Astrocyte of the spinal cord (primary cell): ENCODE measurements at regions not wholly inside any gene's neighbourhood (a gene's known extent, or its start where the extent isn't known, plus 50 kb on each side); places are given as distances from the start of the nearest gene placed in this dataset.

Experiments used
- DNase-seq: peaks from one replicate; pipeline ENCODE4 v3.0.0; 2011; ENCODE audit warnings: low read depth, low spot score
- H3K4me3 ChIP-seq: 2 replicates; pipeline ENCODE4 v1.5.1; 2011; ENCODE audit warnings: low read depth, mild to moderate bottlenecking, low read length, moderate library complexity
- in situ Hi-C: cut with HindIII; loops from 2 replicates; pipeline ENCODE4 v1.10.0; 2017; ENCODE audit warnings: low sequenced_read_pairs
- TF ChIP-seq, protein P1 (sequence below): IDR thresholded peaks from 2 replicates; pipeline ENCODE4 v1.5.1; 2012; ENCODE audit warnings: low read depth, mild to moderate bottlenecking, low read length, inconsistent platforms

DNA sequence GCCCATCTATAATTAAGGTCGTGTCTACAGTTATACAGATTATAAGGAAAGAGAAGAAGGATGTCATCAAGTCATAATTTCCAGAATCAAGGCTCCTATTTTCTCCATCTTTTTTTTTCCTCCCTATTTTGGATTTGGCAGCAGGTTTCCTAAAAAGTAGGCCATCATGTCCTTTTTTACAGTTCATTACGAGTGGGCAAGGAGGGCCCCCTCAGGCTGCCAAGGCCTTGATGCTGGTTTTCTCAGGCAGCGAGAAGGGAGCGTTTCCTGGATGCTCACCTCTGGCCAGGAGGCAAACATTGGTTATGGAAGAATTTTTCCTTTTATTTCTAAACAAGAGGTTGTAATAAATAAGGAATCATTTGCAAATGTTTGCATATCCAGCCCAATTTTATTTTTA, 414.6 kb downstream of the DHX35 start:
- no peak for DNase-seq
- H3K4me3 ChIP-seq = no peak overlapping the region
- TF ChIP-seq, protein P1, sequence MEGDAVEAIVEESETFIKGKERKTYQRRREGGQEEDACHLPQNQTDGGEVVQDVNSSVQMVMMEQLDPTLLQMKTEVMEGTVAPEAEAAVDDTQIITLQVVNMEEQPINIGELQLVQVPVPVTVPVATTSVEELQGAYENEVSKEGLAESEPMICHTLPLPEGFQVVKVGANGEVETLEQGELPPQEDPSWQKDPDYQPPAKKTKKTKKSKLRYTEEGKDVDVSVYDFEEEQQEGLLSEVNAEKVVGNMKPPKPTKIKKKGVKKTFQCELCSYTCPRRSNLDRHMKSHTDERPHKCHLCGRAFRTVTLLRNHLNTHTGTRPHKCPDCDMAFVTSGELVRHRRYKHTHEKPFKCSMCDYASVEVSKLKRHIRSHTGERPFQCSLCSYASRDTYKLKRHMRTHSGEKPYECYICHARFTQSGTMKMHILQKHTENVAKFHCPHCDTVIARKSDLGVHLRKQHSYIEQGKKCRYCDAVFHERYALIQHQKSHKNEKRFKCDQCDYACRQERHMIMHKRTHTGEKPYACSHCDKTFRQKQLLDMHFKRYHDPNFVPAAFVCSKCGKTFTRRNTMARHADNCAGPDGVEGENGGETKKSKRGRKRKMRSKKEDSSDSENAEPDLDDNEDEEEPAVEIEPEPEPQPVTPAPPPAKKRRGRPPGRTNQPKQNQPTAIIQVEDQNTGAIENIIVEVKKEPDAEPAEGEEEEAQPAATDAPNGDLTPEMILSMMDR = no peak
- in situ Hi-C loops = no loop called here

DNA sequence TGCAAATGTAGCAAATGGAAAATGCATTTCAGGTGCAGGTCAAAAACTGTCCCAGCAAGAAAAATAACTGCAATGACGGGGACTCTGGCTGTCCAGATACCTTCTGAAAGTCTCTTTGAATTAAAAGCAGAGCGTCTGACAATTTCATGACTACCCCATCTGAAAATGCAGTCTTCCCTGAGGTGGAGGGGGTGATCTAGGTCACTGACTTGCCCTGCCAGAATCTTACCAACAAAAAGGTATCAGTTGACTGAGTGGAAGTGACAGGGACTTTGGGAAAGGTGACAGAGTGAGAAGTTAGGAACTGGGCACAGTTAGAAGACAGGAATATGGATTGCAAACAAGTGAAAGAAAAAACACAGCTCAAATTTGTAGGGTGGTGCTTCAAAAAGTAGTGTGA, 402.2 kb downstream of the DHX35 start:
- DNase-seq = no peak
- no peak overlapping the region for H3K4me3 ChIP-seq
- TF ChIP-seq, protein P1 = no peak
- in situ Hi-C loops = no loop called here

DNA sequence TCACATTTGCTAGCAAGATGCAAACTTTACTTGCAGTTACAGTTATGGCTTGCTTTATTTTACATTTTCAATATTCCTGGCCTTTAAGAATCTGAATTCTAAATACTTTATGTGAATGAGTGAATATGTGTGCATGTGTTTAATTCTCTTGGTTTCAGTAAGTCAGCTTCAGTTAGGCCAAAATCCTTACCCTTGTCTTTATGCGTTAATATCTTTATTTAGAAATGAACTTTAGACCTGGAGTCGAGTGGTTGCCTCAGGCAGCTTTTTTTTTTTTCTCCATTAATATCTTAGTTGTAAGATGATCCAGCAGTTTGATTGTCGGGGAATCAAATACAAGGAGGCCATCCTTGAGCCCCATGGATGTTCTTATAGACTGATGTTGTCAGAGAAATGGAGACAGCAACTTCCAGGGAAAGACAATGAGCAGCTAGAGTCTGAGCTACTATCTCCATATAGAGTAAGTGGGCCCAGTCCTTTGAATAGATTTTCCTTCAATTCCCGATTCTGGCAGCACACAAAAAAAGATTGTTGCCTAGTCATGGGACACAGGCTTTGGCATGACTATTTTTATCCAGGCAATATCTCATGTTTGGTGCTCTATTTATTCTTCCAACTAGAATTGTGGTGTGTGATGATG, 398.0 kb downstream of the DHX35 start:
- in situ Hi-C loops = no loop called here
- H3K4me3 ChIP-seq = no peak overlapping the region
- DNase-seq = no peak
- TF ChIP-seq, protein P1 = no peak

DNA sequence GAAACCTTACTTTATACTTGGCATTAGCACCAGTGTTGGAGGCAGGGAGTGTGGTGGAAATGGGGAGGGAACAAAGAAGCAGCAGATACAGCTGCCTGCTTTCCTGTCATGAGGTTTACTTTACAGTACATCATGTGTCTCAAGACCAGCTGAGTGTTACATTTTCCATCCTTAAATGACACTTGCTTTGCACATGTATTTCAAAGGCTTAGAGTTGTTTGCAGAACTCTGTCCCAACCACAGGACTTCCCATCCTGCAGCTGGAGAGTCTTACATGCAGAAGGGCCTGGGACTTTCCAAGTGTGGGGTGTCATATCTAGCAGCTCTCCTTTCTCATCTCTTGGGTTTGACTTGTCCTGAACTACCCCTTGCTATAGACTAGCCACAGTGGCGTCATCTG, 395.9 kb downstream of the DHX35 start:
- TF ChIP-seq, protein P1 = no peak
- in situ Hi-C loops = no loop called here
- no peak overlapping the region for H3K4me3 ChIP-seq
- no peak for DNase-seq

DNA sequence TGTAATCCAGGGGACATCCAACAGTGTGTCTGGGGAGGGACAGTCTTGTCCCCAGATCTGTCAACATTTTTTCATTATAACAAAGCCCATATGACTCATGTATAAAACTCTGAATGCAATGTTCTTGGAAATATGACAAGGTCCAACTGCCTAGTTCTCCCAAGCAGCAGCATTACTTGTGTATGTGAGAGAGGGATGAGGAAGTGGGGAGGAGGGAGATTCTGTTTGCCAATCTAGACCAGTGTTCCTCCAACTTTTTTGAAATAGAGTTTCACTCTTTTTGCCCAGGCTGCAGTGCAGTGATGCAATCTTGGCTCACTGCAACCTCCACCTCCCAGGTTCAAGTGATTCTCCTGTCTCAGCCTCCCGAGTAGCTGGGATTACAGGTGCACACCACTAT, 394.8 kb downstream of the DHX35 start:
- in situ Hi-C loops = no loop called here
- no peak overlapping the region for H3K4me3 ChIP-seq
- no peak for DNase-seq
- TF ChIP-seq, protein P1 = no peak

DNA sequence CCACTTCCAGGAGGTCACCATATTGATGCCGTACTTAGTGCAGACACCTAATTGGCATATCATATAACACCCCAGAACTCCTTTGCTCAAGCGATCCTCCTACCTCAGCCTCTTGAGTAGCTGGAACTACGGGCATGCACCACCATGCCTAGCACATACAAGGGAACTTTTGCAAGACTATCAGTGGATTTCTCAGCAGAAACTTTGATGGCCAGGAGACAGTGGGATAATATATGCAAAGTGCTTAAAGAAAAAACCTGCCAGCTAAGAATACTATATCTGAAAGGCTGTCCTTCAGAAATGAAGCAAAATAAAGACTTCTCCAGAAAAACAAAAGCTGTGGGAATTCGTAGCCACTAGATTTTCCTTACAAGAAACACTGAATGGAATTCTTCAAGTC, 387.1 kb downstream of the DHX35 start:
- TF ChIP-seq, protein P1 = no peak
- no peak overlapping the region for H3K4me3 ChIP-seq
- in situ Hi-C loops = no loop called here
- DNase-seq = no peak
